ENCODE measurements at regions not wholly inside any gene's neighbourhood (a gene's known extent, or its start where the extent isn't known, plus 50 kb on each side); places are given as distances from the start of the nearest gene placed in this dataset.

DNA sequence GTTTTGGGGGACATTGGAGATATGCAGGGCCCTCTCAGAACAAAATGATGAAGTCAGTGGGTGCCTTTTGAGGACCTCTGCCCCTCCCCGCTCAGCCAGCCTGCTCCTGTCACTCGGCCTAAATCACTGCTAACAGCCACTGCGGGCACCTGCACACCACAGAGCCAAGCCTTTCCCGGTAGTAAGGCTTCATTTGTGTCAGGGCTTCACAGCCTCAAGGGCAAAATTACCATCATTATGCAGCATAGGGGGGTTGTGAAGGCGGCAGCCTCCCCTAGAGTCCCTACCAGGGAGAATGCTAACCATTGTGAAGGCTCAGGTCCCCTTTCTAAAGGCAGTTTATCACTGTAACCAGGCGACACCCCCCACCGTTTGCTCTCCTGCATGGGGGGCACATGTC, 519.8 kb upstream of the MYT1L start:
- FAIRE-seq, result no peak
- intact Hi-C loops (cut with micrococcal nuclease) (no loop called here), in situ Hi-C loops (cut with MboI) (no loop called here)
- Histone ChIP-seq H3K27ac (ENCODE audit: extremely low read depth, low read depth, low read length) (no peak overlapping the region), H3K9ac (ENCODE audit: insufficient read depth in 1 of 2, low read depth in 2 of 2, low read length in 2 of 2) (no peak overlapping the region), H3K4me1 (replicated peaks in 1 of 2; ENCODE audit: control insufficient read depth in 2 of 2, insufficient read depth in 2 of 2, low read length in 2 of 2) (peaks cover 0 to 4% of the 10 kb centered on the region in 2 experiments; a peak in 1 of 5 replicates), H3K4me3 (no peak overlapping the region), H3K9me3 (replicated peaks; ENCODE audit: control insufficient read depth, insufficient read depth, low read depth, low read length) (no peaks in the 10 kb centered on the region), H4K20me1 (replicated peaks; ENCODE audit: control insufficient read depth, insufficient read depth, low read length) (no peaks in the 10 kb centered on the region), H2AFZ (ENCODE audit: low read depth, low read length) (no peak overlapping the region), H3K4me2 (ENCODE audit: insufficient read depth, low read length) (no peak overlapping the region), H3K27me3 (ENCODE audit: control insufficient read depth in 2 of 2, insufficient read depth in 2 of 2, low read length in 2 of 2) (peaks cover 0 to 12% of the 10 kb centered on the region in 2 experiments; a peak in 2 of 5 replicates), H3K79me2 (ENCODE audit: control insufficient read depth, insufficient read depth, low read length) (no peaks in the 10 kb centered on the region), H3K36me3 (ENCODE audit: control insufficient read depth, insufficient read depth, low read length) (no peaks in the 10 kb centered on the region), H3K9me1 (ENCODE audit: control insufficient read depth, insufficient read depth, low read length) (no peaks in the 10 kb centered on the region)
- POLR2A ChIA-PET, result no interaction called here
- BruUV-seq (replicated peaks), result no TSS peak
- no peak for ATAC-seq
- CTCF ChIA-PET (ENCODE audit: low intra/inter-chr PET ratio), result no interaction called here
- no peak for TF ChIP-seq TAF7 (tag; IDR thresholded peaks at IDR 0.05)
- no peak for TF ChIP-seq ZEB2 (IDR thresholded peaks at IDR 0.05)
- TF ChIP-seq HDAC1 (IDR thresholded peaks at IDR 0.05), result no peak
- TF ChIP-seq ZNF143 (CRISPR knock-in tag; IDR thresholded peaks at IDR 0.05), result no peak
- TF ChIP-seq ESRRB (CRISPR knock-in tag; IDR thresholded peaks at IDR 0.05; ENCODE audit: borderline replicate concordance), result no peak
- TF ChIP-seq MEIS2 (IDR thresholded peaks at IDR 0.05; ENCODE audit: partially characterized antibody), result no peak
- TF ChIP-seq ZBTB9 (CRISPR knock-in tag; IDR thresholded peaks at IDR 0.05), result no peak
- no peak for TF ChIP-seq EGR1 (conservative IDR thresholded peaks at IDR 0.05)
- TF ChIP-seq ZNF444 (CRISPR knock-in tag; IDR thresholded peaks at IDR 0.05), result no peak
- TF ChIP-seq ZNF282 (CRISPR knock-in tag; IDR thresholded peaks at IDR 0.05), result no peak
- TF ChIP-seq ZC3H11A (IDR thresholded peaks at IDR 0.05; ENCODE audit: low read depth, low read length), result no peak
- TF ChIP-seq SETDB1 (IDR thresholded peaks at IDR 0.05; ENCODE audit: low read length), result no peak
- no peak for TF ChIP-seq PTRF (tag; IDR thresholded peaks at IDR 0.05)
- TF ChIP-seq TGIF2 (CRISPR knock-in tag; IDR thresholded peaks at IDR 0.05), result no peak
- WGBS (ENCODE audit: insufficient coverage, low coverage, missing lambda C conversion rate), result 0% methylated on average over 7 of the region's 7 CpGs
- DNase-seq (ENCODE audit: extremely low read depth in 1 of 4, low spot score in 3 of 4), result no peak

Measured in K562 (cell line).